ENCODE measurements at regions not wholly inside any gene's neighbourhood (a gene's known extent, or its start where the extent isn't known, plus 50 kb on each side); places are given as distances from the start of the nearest gene placed in this dataset.
A peak's percentile ranks its signal among the peaks of the same experiment; 100 is the strongest.

DNA sequence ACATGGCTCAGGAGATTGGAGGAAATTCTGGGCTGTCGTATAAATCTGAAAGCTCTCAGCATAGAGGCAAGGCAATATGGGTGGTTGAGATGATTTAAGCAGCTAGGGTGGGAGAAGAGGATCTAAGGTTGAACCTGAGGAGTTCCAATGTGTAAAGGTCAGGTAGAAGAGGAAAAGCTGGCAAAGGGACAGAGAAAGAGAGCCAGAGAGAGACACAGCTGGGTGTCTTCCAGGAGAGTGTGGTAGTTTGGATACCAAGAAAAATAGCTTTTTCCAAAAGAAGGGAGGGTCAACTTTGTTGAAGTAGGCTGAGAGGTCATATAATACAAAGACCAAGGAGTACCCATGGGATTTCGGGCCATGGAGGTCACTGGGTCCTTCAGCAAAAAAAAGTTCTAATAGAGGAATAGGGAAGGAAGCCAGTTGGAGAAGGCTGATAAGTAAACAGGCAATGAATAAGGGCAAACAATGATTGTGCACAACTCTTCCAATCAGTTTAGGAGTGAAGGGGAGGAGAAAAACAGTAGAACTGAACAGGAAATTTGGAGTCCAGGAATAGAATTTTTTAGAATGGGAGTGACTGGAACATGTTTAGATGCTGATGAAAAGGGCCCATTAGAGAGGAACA lies 135.1 kb downstream of the QRSL1 start:
- Histone ChIP-seq H3K27me3 (replicated peaks in 1 of 4; ENCODE audit: control extremely low read depth in 1 of 4, control insufficient read depth in 3 of 4, insufficient read depth in 4 of 4, low read length in 3 of 4) (no peaks in the 10 kb centered on the region), H3K27ac (ENCODE audit: low read length in 2 of 2) (no peak overlapping the region), H3K4me1 (ENCODE audit: control insufficient read depth in 2 of 2, insufficient read depth in 2 of 2, low read length in 2 of 2) (peaks cover 6 to 11% of the 10 kb centered on the region in 2 donors), H4K20me1 (ENCODE audit: control insufficient read depth, insufficient read depth, low read length, poor library complexity, severe bottlenecking) (no peaks in the 10 kb centered on the region), H3K4me2 (replicated peaks; ENCODE audit: low read depth, low read length, poor library complexity, severe bottlenecking) (no peak overlapping the region), H2AFZ (ENCODE audit: insufficient read depth, low read depth, low read length, poor library complexity, severe bottlenecking) (peak overlapping the region; percentile 9), H3K4me3 (ENCODE audit: control extremely low read depth in 1 of 5, extremely low read depth in 1 of 5, insufficient read depth in 1 of 5, low read depth in 2 of 5, low read length in 4 of 5) (no peak overlapping the region), H3K79me2 (ENCODE audit: control insufficient read depth, insufficient read depth, low read length) (no peaks in the 10 kb centered on the region), H3K9ac (ENCODE audit: low read length) (no peak overlapping the region), H3K36me3 (replicated peaks in 1 of 2; ENCODE audit: control extremely low read depth in 1 of 2, control insufficient read depth in 1 of 2, extremely low read depth in 1 of 2, insufficient read depth in 2 of 2, low read length in 1 of 2) (no peaks in the 10 kb centered on the region), H3K9me3 (ENCODE audit: control extremely low read depth in 1 of 3, control insufficient read depth in 2 of 3, insufficient read depth in 1 of 3, low read length in 2 of 3) (peaks cover 0 to 17% (median 13%) of the 10 kb centered on the region in 3 donors)
- Mint-ChIP-seq H3K4me1 (peaks cover 2% of the 10 kb centered on the region), H3K4me3 (no peak overlapping the region), H3K27ac (no peak overlapping the region), H3K9me3 (ENCODE audit: insufficient read depth) (peaks cover 4% of the 10 kb centered on the region), H3K27me3 (no peaks in the 10 kb centered on the region)
- ChIA-PET POLR2A (no interaction called here), CTCF (no interaction called here)
- intact Hi-C loops (cut with micrococcal nuclease): no loop called here
- ATAC-seq (ENCODE audit: low read depth) (no peak), DNase-seq (no peak)
- TF ChIP-seq, protein P1, sequence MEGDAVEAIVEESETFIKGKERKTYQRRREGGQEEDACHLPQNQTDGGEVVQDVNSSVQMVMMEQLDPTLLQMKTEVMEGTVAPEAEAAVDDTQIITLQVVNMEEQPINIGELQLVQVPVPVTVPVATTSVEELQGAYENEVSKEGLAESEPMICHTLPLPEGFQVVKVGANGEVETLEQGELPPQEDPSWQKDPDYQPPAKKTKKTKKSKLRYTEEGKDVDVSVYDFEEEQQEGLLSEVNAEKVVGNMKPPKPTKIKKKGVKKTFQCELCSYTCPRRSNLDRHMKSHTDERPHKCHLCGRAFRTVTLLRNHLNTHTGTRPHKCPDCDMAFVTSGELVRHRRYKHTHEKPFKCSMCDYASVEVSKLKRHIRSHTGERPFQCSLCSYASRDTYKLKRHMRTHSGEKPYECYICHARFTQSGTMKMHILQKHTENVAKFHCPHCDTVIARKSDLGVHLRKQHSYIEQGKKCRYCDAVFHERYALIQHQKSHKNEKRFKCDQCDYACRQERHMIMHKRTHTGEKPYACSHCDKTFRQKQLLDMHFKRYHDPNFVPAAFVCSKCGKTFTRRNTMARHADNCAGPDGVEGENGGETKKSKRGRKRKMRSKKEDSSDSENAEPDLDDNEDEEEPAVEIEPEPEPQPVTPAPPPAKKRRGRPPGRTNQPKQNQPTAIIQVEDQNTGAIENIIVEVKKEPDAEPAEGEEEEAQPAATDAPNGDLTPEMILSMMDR (IDR thresholded peaks at IDR 0.05): no peak
- TF ChIP-seq EZH2 (IDR thresholded peaks at IDR 0.05; ENCODE audit: borderline replicate concordance, insufficient read depth, low read depth, low read length, poor library complexity, severe bottlenecking): no peak
- 90% methylated on average over 2 of the region's 2 CpGs for WGBS (ENCODE audit: insufficient coverage)

DNA sequence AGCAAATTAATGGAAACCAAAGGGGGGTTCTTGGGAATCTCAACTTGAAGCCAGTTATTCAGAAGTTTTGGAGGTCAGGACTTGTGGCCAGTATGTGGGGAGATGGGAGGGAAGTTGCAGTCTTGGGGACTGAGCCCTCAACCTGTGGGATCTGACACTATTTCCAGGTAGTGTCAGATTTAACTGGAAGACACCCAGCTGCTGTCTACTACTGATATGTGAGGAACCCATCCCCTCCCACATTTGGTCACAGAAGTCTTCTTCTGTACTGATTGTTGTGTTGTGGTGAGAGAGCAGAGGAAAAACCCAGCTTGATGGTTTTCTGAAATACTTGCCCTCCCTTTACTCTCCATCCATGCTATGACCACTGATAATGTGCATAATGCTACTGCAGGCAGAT lies 134.0 kb downstream of the QRSL1 start:
- no peak for ATAC-seq (ENCODE audit: low read depth)
- peaks cover 2% of the 10 kb centered on the region for H3K9me3 Mint-ChIP-seq (ENCODE audit: insufficient read depth)
- CTCF ChIA-PET: no interaction called here

More for the DNA sequence above, 134.0 kb downstream of the QRSL1 start:
- no peaks in the 10 kb centered on the region for H3K27me3 ChIP-seq (replicated peaks in 1 of 4; ENCODE audit: control extremely low read depth in 1 of 4, control insufficient read depth in 3 of 4, insufficient read depth in 4 of 4, low read length in 3 of 4)
- H3K4me1 ChIP-seq (ENCODE audit: control insufficient read depth in 2 of 2, insufficient read depth in 2 of 2, low read length in 2 of 2): peaks cover 6 to 11% of the 10 kb centered on the region in 2 donors
- H3K4me1 Mint-ChIP-seq: peaks cover 2% of the 10 kb centered on the region
- POLR2A ChIA-PET: no interaction called here
- DNase-seq: no peak
- H3K27ac ChIP-seq (ENCODE audit: low read length in 2 of 2): no peak overlapping the region
- H3K36me3 ChIP-seq (replicated peaks in 1 of 2; ENCODE audit: control extremely low read depth in 1 of 2, control insufficient read depth in 1 of 2, extremely low read depth in 1 of 2, insufficient read depth in 2 of 2, low read length in 1 of 2): no peaks in the 10 kb centered on the region
- H3K4me3 Mint-ChIP-seq: no peak overlapping the region
- H4K20me1 ChIP-seq (ENCODE audit: control insufficient read depth, insufficient read depth, low read length, poor library complexity, severe bottlenecking): no peaks in the 10 kb centered on the region
- TF ChIP-seq EZH2 (IDR thresholded peaks at IDR 0.05; ENCODE audit: borderline replicate concordance, insufficient read depth, low read depth, low read length, poor library complexity, severe bottlenecking): no peak
- TF ChIP-seq, protein P1 (IDR thresholded peaks at IDR 0.05): no peak
- H3K79me2 ChIP-seq (ENCODE audit: control insufficient read depth, insufficient read depth, low read length): no peaks in the 10 kb centered on the region
- no peak overlapping the region for H3K27ac Mint-ChIP-seq
- H3K4me3 ChIP-seq (ENCODE audit: control extremely low read depth in 1 of 5, extremely low read depth in 1 of 5, insufficient read depth in 1 of 5, low read depth in 2 of 5, low read length in 4 of 5): no peak overlapping the region
- no peaks in the 10 kb centered on the region for H3K27me3 Mint-ChIP-seq
- intact Hi-C loops (cut with micrococcal nuclease): no loop called here
- H3K9ac ChIP-seq (ENCODE audit: low read length): no peak overlapping the region
- H3K9me3 ChIP-seq (ENCODE audit: control extremely low read depth in 1 of 3, control insufficient read depth in 2 of 3, insufficient read depth in 1 of 3, low read length in 2 of 3): peaks cover 0 to 14% (median 9%) of the 10 kb centered on the region in 3 donors
- no peak overlapping the region for H3K4me2 ChIP-seq (replicated peaks; ENCODE audit: low read depth, low read length, poor library complexity, severe bottlenecking)
- no peak overlapping the region for H2AFZ ChIP-seq (ENCODE audit: insufficient read depth, low read depth, low read length, poor library complexity, severe bottlenecking)
